HepG2 (cell line): ENCODE measurements at regions not wholly inside any gene's neighbourhood (a gene's known extent, or its start where the extent isn't known, plus 50 kb on each side); places are given as distances from the start of the nearest gene placed in this dataset.

Experiments
- ATAC-seq: fragments of 200-7000 bp; cut with Tn5 transposase; 3 replicates; pipeline ENCODE4 v1.9.1; 2020; ENCODE audit warnings: mild to moderate bottlenecking, moderate library complexity
- BruUV-seq: library from RNA; stranded (reverse); fragments of 400-500 nt; replicated peaks from 2 replicates; lab custom pipeline; 2021; lab: Mats Ljungman, UMichigan
- CTCF ChIA-PET: fragments of 300-600 bp; formaldehyde crosslinking; extraction: SDS; loops from one replicate; lab custom pipeline; 2021; ENCODE audit warnings: low total read pairs, inconsistent platforms, low intra/inter-chr PET ratio; lab: Yijun Ruan, JAX
- POLR2A ChIA-PET: fragments of 350-600 bp; sonication (Branson Sonifier 250); formaldehyde crosslinking; loops from one replicate; lab custom pipeline; 2020; ENCODE audit warnings: antibody characterized with exemption, inconsistent platforms; lab: Yijun Ruan, JAX
- DNase-seq: peaks from one replicate; pipeline ENCODE4 v3.0.0-alpha.2; 2015; ENCODE audit warnings: low spot score
- FAIRE-seq: peaks from 3 replicates; lab custom pipeline; 2011; peaks lifted over from hg19 to GRCh38; lab: Jason Lieb, UNC
- H2AFZ ChIP-seq: one replicate; pipeline ENCODE4 v1.6.1; 2011; ENCODE audit warnings: low read length, inconsistent platforms
- H3K27ac ChIP-seq: fragments of 300-600 bp; 3 replicates; pipeline ENCODE4 v1.8.0; 2011; ENCODE audit warnings: mixed run types, mild to moderate bottlenecking, mixed read lengths, low read length, inconsistent platforms; ENCODE audit not compliant: insufficient read depth; ENCODE audit errors: extremely low read length
- H3K27me3 ChIP-seq, 2 experiments: fragments of 200-600 bp in 1 of 2; 2 replicates in 1 of 2; 3 replicates in 1 of 2; pipeline versions ENCODE4 v1.6.0 to v1.8.0; 2011; ENCODE audit warnings: low read length in 2 of 2, mild to moderate bottlenecking in 2 of 2, moderate library complexity in 2 of 2, inconsistent platforms in 1 of 2; ENCODE audit not compliant: insufficient read depth in 2 of 2, control insufficient read depth in 1 of 2
- H3K36me3 ChIP-seq, 2 experiments: fragments of 200-600 bp in 1 of 2; replicated peaks in 1 of 2; 2 replicates in 1 of 2; 3 replicates in 1 of 2; pipeline versions ENCODE4 v1.5.1 to v1.8.0; 2011; ENCODE audit warnings: low read length in 2 of 2, inconsistent platforms in 1 of 2; ENCODE audit not compliant: insufficient read depth in 2 of 2, control insufficient read depth in 1 of 2
- H3K4me1 ChIP-seq: 2 replicates; pipeline ENCODE4 v1.5.1; 2012; ENCODE audit warnings: low read length, inconsistent platforms; ENCODE audit not compliant: insufficient read depth
- H3K4me2 ChIP-seq: 2 replicates; pipeline ENCODE4 v1.6.0; 2011; ENCODE audit warnings: low read depth, low read length, inconsistent platforms
- H3K4me3 ChIP-seq, 3 experiments: fragments of 200-600 bp in 1 of 3; sonication (generic), shearing (Covaris generic) in 1 of 3; replicated peaks in 1 of 3; 2 replicates each; pipeline ENCODE4 v1.5.1; 2011 to 2016; ENCODE audit warnings: low read length in 3 of 3, inconsistent platforms in 2 of 3, low read depth in 2 of 3, mild to moderate bottlenecking in 2 of 3, control low read depth in 1 of 3, mixed read lengths in 1 of 3; ENCODE audit not compliant: insufficient read depth in 1 of 3
- H3K79me2 ChIP-seq: one replicate; pipeline ENCODE4 v1.6.1; 2011; ENCODE audit warnings: low read length, inconsistent platforms; ENCODE audit not compliant: insufficient read depth
- H3K9ac ChIP-seq: 2 replicates; pipeline ENCODE4 v1.6.0; 2011; ENCODE audit warnings: mild to moderate bottlenecking, low read depth, low read length, inconsistent platforms; ENCODE audit not compliant: insufficient read depth
- H3K9me3 ChIP-seq: 2 replicates; pipeline ENCODE4 v1.5.1; 2012; ENCODE audit warnings: mild to moderate bottlenecking, low read length
- H4K20me1 ChIP-seq: 2 replicates; pipeline ENCODE4 v1.6.0; 2011; ENCODE audit warnings: inconsistent platforms, mild to moderate bottlenecking, low read length, moderate library complexity; ENCODE audit not compliant: insufficient read depth
- BORCS8-MEF2B ChIP-seq: sonication (generic); formaldehyde crosslinking; IDR thresholded peaks from 2 replicates; pipeline ENCODE4 v1.8.0; 2022; ENCODE audit warnings: mild to moderate bottlenecking, missing genetic modification reagents
- CBX1 ChIP-seq: IDR thresholded peaks from one replicate; pipeline ENCODE4 v1.6.1; 2016; ENCODE audit warnings: antibody characterized with exemption, low read depth
- ELF1 ChIP-seq: sonication (generic); formaldehyde crosslinking; IDR thresholded peaks from 2 replicates; pipeline ENCODE4 v1.4.0; 2020; ENCODE audit warnings: missing genetic modification reagents
- EZH2 ChIP-seq: conservative IDR thresholded peaks from 2 replicates; pipeline ENCODE4 v1.6.1; 2012; ENCODE audit warnings: mild to moderate bottlenecking, low read depth, low read length, moderate library complexity
- MAZ ChIP-seq, 2 experiments: sonication (generic) in 1 of 2; formaldehyde crosslinking in 1 of 2; IDR thresholded peaks; 2 replicates each; pipeline versions ENCODE4 v1.5.0 to v1.6.1; 2012 to 2020; ENCODE audit warnings: low read depth in 2 of 2, mild to moderate bottlenecking in 2 of 2, borderline replicate concordance in 1 of 2, improper control_type of control experiment in 1 of 2, low read length in 1 of 2, missing genetic modification reagents in 1 of 2, moderate library complexity in 1 of 2
- MEIS2 ChIP-seq: sonication (generic); formaldehyde crosslinking; IDR thresholded peaks from 2 replicates; pipeline ENCODE4 v1.9.0; 2021; ENCODE audit warnings: mild to moderate bottlenecking, missing genetic modification reagents
- NCOA2 ChIP-seq: sonication (generic); formaldehyde crosslinking; IDR thresholded peaks from 2 replicates; pipeline ENCODE4 v1.8.0; 2022; ENCODE audit warnings: inconsistent platforms
- NFIB ChIP-seq: sonication (generic); formaldehyde crosslinking; IDR thresholded peaks from 2 replicates; pipeline ENCODE4 v1.9.0; 2021; ENCODE audit warnings: missing genetic modification reagents, mild to moderate bottlenecking, borderline replicate concordance
- PAF1 ChIP-seq: IDR thresholded peaks from 2 replicates; pipeline ENCODE4 v1.6.1; 2016; ENCODE audit warnings: missing genetic modification reagents, missing compliant biosample characterization
- PITX1 ChIP-seq: sonication (generic); formaldehyde crosslinking; IDR thresholded peaks from 2 replicates; pipeline ENCODE4 v1.5.1; 2020; ENCODE audit warnings: mild to moderate bottlenecking, missing genetic modification reagents
- RCOR2 ChIP-seq: IDR thresholded peaks from 2 replicates; pipeline ENCODE4 v1.6.1; 2016; ENCODE audit warnings: missing biosample characterization, missing genetic modification reagents
- SETDB1 ChIP-seq: sonication (generic); formaldehyde crosslinking; IDR thresholded peaks from 2 replicates; pipeline ENCODE4 v1.5.1; 2020; ENCODE audit warnings: missing genetic modification reagents, mild to moderate bottlenecking, borderline replicate concordance
- SMAD3 ChIP-seq: sonication (generic); formaldehyde crosslinking; IDR thresholded peaks from 2 replicates; pipeline ENCODE4 v1.4.0; 2020; ENCODE audit warnings: missing genetic modification reagents
- TGIF2 ChIP-seq: IDR thresholded peaks from 2 replicates; pipeline ENCODE4 v1.6.1; 2016; ENCODE audit warnings: control low read depth, missing compliant biosample characterization
- TRIM24 ChIP-seq: sonication (generic); formaldehyde crosslinking; IDR thresholded peaks from 2 replicates; pipeline ENCODE4 v1.8.0; 2022; ENCODE audit warnings: mild to moderate bottlenecking, missing genetic modification reagents
- XBP1 ChIP-seq: sonication (generic); formaldehyde crosslinking; IDR thresholded peaks from 2 replicates; pipeline ENCODE4 v1.5.0; 2020; ENCODE audit warnings: missing genetic modification reagents
- ZNF180 ChIP-seq: sonication (generic); formaldehyde crosslinking; IDR thresholded peaks from 2 replicates; pipeline ENCODE4 v1.4.0; 2020; ENCODE audit warnings: low read depth, missing genetic modification reagents, borderline replicate concordance
- WGBS: methylation state at CpG from one replicate; pipeline ENCODE4 v1.1.6; 2017; ENCODE audit warnings: low lambda C conversion rate; 5-methylcytosine and 5-hydroxymethylcytosine counted together
- in situ Hi-C: cut with HindIII; loops from 2 replicates; pipeline ENCODE4 v1.10.0; 2017; ENCODE audit warnings: low pct_unique_long_range_greater_than_20kb; ENCODE audit not compliant: extremely low pct_ligation_motif_present
- intact Hi-C: fragments of 100-400 bp; cut with micrococcal nuclease; formaldehyde crosslinking; loops from one replicate; pipeline ENCODE4 v1.10.0; 2022; ENCODE audit not compliant: unreplicated experiment
- TF ChIP-seq, protein P1 (sequence below): sonication (generic); formaldehyde crosslinking; IDR thresholded peaks from 2 replicates; pipeline ENCODE4 v1.4.0; 2020; ENCODE audit warnings: missing genetic modification reagents
- TF ChIP-seq, protein P2 (sequence below): sonication (generic); formaldehyde crosslinking; IDR thresholded peaks from 2 replicates; pipeline ENCODE4 v1.5.1; 2020; ENCODE audit warnings: mild to moderate bottlenecking, missing genetic modification reagents, borderline replicate concordance
- TF ChIP-seq, protein P3 (sequence below): sonication (generic); formaldehyde crosslinking; IDR thresholded peaks from 2 replicates; pipeline ENCODE4 v1.5.0; 2020; ENCODE audit warnings: mild to moderate bottlenecking, missing genetic modification reagents

DNA sequence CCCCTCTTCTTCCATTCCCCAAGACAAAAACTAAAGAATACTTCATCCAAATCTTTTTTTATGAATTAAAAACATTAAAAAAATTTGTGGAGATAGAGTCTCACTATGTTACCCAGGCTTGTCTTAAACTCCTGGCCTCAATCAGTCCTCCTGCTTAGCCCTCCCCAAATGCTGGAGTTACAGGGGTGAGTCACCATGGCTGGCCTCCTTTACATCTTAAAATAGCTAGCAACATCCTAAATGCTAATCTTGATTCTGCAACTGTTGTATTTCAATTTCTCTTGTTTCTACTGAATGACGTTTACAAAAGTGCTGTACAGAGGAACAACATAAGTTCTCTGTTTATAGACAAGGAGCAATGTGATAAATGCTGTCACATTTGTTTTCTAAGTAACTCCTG is 483.5 kb downstream of the ADGRL2 start (continued):
- TF ChIP-seq, protein P1, sequence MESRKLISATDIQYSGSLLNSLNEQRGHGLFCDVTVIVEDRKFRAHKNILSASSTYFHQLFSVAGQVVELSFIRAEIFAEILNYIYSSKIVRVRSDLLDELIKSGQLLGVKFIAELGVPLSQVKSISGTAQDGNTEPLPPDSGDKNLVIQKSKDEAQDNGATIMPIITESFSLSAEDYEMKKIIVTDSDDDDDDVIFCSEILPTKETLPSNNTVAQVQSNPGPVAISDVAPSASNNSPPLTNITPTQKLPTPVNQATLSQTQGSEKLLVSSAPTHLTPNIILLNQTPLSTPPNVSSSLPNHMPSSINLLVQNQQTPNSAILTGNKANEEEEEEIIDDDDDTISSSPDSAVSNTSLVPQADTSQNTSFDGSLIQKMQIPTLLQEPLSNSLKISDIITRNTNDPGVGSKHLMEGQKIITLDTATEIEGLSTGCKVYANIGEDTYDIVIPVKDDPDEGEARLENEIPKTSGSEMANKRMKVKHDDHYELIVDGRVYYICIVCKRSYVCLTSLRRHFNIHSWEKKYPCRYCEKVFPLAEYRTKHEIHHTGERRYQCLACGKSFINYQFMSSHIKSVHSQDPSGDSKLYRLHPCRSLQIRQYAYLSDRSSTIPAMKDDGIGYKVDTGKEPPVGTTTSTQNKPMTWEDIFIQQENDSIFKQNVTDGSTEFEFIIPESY, result no peak
- no peak for TF ChIP-seq PAF1 (CRISPR knock-in tag)
- TF ChIP-seq SMAD3 (CRISPR knock-in tag), result no peak
- TF ChIP-seq MEIS2, result no peak
- TF ChIP-seq, protein P2, sequence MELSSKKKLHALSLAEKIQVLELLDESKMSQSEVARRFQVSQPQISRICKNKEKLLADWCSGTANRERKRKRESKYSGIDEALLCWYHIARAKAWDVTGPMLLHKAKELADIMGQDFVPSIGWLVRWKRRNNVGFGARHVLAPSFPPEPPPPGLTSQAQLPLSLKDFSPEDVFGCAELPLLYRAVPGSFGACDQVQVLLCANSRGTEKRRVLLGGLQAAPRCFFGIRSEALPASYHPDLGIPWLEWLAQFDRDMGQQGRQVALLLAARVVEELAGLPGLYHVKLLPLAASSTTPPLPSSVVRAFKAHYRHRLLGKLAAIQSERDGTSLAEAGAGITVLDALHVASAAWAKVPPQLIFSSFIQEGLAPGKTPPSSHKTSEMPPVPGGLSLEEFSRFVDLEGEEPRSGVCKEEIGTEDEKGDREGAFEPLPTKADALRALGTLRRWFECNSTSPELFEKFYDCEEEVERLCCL (CRISPR knock-in tag), result no peak
- TF ChIP-seq ZNF180 (CRISPR knock-in tag), result no peak

DNA sequence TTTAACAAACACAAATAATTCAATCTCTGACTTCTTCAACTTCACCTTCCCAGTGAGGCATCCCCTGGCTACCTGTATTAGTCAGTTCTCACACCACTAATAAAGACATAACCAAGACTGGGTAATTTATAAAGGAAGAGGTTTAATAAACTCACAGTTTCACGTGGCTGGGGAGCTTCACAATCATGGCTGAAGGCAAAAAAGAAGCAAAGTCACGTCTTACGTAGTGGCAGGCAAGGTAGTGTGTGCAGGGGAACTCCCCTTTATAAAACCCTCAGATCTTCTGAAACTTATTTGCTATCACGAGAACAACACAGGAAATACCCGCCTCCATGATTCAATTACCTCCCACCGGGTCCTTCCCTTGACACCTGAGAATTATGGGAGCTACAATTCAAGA is 478.5 kb downstream of the ADGRL2 start:
- no TSS peak for BruUV-seq
- Histone ChIP-seq H3K27me3 (no peaks in the 10 kb centered on the region), H3K4me3 (no peak overlapping the region), H4K20me1 (no peaks in the 10 kb centered on the region), H3K4me2 (no peak overlapping the region), H3K36me3 (no peaks in the 10 kb centered on the region), H3K4me1 (no peaks in the 10 kb centered on the region), H3K27ac (no peak overlapping the region), H3K9me3 (peaks cover 82% of the 10 kb centered on the region), H3K79me2 (no peaks in the 10 kb centered on the region), H2AFZ (no peak overlapping the region), H3K9ac (no peak overlapping the region)
- DNase-seq, result no peak
- 0% methylated on average over 6 of the region's 6 CpGs for WGBS
- in situ Hi-C loops, result no loop called here
- ATAC-seq, result no peak
- POLR2A ChIA-PET, result no interaction called here
- CTCF ChIA-PET, result no interaction called here
- FAIRE-seq, result no peak
- intact Hi-C loops, result no loop called here
- TF ChIP-seq MAZ (IDR thresholded peaks at IDR 0.05; ENCODE audit: borderline replicate concordance, low read depth, low read length) (no peak), MAZ (CRISPR knock-in tag; IDR thresholded peaks at IDR 0.05; ENCODE audit: low read depth) (no peak), ELF1 (CRISPR knock-in tag) (no peak), SETDB1 (CRISPR knock-in tag) (no peak), TGIF2 (no peak), RCOR2 (CRISPR knock-in tag) (no peak), CBX1 (no peak), TRIM24 (CRISPR knock-in tag) (no peak), XBP1 (no peak), PITX1 (CRISPR knock-in tag) (no peak), EZH2 (no peak), BORCS8-MEF2B (CRISPR knock-in tag) (no peak), NFIB (CRISPR knock-in tag) (no peak), NCOA2 (CRISPR knock-in tag) (no peak)
- TF ChIP-seq, protein P3, sequence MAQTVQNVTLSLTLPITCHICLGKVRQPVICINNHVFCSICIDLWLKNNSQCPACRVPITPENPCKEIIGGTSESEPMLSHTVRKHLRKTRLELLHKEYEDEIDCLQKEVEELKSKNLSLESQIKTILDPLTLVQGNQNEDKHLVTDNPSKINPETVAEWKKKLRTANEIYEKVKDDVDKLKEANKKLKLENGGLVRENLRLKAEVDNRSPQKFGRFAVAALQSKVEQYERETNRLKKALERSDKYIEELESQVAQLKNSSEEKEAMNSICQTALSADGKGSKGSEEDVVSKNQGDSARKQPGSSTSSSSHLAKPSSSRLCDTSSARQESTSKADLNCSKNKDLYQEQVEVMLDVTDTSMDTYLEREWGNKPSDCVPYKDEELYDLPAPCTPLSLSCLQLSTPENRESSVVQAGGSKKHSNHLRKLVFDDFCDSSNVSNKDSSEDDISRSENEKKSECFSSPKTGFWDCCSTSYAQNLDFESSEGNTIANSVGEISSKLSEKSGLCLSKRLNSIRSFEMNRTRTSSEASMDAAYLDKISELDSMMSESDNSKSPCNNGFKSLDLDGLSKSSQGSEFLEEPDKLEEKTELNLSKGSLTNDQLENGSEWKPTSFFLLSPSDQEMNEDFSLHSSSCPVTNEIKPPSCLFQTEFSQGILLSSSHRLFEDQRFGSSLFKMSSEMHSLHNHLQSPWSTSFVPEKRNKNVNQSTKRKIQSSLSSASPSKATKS (CRISPR knock-in tag), result no peak
